ENCODE measurements at regions not wholly inside any gene's neighbourhood (a gene's known extent, or its start where the extent isn't known, plus 50 kb on each side); places are given as distances from the start of the nearest gene placed in this dataset.

DNA sequence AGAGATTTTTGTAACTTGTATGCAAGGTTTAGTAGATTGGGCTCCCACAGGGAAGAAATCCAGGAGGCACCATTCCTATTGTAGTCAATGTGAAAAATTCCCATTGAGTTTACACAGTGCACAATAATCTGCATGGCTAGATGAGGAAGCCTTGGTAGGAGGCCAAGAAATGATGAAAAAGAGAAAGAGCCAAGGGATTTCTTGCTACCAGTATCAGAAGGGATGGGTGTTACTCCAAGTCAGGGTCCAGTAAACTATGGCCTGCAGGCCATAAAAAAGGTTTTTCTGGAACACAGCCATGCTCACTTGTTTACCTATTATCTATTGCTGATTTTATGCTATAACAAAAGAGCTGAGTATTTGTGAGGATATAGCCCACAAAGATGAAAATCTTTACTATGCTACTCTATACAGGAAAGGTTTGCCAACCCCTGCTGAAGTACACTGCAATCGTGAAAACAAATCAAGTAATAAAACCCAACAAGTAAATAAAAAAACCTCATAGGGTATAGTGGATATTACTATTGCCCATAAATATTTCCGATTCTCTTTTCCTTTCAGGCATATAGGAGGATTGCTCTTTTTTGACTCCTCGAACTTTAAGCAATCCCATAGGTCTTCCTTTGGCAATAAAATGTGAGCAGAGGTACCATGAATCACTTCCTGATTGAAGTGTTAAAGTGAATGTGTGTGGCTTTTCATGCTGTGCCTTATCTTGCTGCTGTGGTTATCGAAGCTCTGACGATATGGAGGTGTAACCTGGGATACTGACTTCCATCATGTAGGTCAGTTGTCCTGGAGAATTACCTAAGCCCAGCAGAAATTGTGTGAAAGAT is 256.3 kb upstream of the MAGI2 start:
- Mint-ChIP-seq H3K4me3 (no peak overlapping the region), H3K9me3 (peaks cover 8% of the 10 kb centered on the region), H3K4me1 (ENCODE audit: low read depth) (no peaks in the 10 kb centered on the region), H3K27me3 (no peaks in the 10 kb centered on the region), H3K27ac (no peak overlapping the region), H3K36me3 (no peaks in the 10 kb centered on the region)
- POLR2A ChIA-PET, result no interaction called here
- intact Hi-C loops (cut with micrococcal nuclease), result no loop called here
- CTCF ChIA-PET, result no interaction called here
- no peak for DNase-seq

GRCh38 chr7:79702116-79702515 is 248.6 kb upstream of the MAGI2 start:
- peaks cover 8% of the 10 kb centered on the region for H3K9me3 Mint-ChIP-seq
- CTCF ChIA-PET, result no interaction called here
- no peaks in the 10 kb centered on the region for H3K4me1 Mint-ChIP-seq (ENCODE audit: low read depth)
- DNase-seq, result no peak
- H3K4me3 Mint-ChIP-seq, result no peak overlapping the region
- no peaks in the 10 kb centered on the region for H3K36me3 Mint-ChIP-seq
- POLR2A ChIA-PET, result no interaction called here
- no peak overlapping the region for H3K27ac Mint-ChIP-seq
- no peaks in the 10 kb centered on the region for H3K27me3 Mint-ChIP-seq
- intact Hi-C loops (cut with micrococcal nuclease), result no loop called here

DNA sequence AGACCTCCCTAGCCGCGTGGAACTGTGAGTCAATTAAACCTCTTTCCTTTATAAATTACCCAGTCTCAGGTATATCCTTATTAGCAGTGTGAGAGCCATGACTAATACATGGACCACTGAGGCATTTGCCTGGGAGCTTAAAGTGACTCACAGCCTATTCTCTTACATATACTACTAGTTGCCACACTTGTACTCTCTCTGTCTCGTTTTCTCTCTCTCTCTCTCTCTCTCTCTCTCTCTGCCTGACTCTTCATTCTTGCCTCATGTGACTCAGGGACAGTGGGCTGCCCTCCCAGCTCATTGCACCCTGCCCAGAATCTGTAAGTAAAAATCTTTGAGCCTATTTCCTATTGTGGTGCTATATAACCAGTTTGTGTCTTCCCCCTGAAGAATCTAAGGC is 238.5 kb upstream of the MAGI2 start:
- Mint-ChIP-seq H3K4me1 (ENCODE audit: low read depth) (no peaks in the 10 kb centered on the region), H3K36me3 (no peaks in the 10 kb centered on the region), H3K27me3 (no peaks in the 10 kb centered on the region), H3K27ac (no peak overlapping the region), H3K4me3 (no peak overlapping the region), H3K9me3 (peaks cover 2% of the 10 kb centered on the region)
- no peak for DNase-seq
- intact Hi-C loops (cut with micrococcal nuclease), result no loop called here
- ChIA-PET POLR2A (no interaction called here), CTCF (no interaction called here)

- Mint-ChIP-seq H3K36me3 (no peaks in the 10 kb centered on the region), H3K4me3 (no peak overlapping the region), H3K4me1 (ENCODE audit: low read depth) (no peaks in the 10 kb centered on the region), H3K27ac (no peak overlapping the region), H3K27me3 (no peaks in the 10 kb centered on the region), H3K9me3 (peaks cover 4% of the 10 kb centered on the region)
- DNase-seq, result no peak
- intact Hi-C loops (cut with micrococcal nuclease), result no loop called here
- ChIA-PET POLR2A (no interaction called here), CTCF (no interaction called here)
Observed at GRCh38 chr7:79691074-79691473, 237.6 kb upstream of the MAGI2 start.

DNA sequence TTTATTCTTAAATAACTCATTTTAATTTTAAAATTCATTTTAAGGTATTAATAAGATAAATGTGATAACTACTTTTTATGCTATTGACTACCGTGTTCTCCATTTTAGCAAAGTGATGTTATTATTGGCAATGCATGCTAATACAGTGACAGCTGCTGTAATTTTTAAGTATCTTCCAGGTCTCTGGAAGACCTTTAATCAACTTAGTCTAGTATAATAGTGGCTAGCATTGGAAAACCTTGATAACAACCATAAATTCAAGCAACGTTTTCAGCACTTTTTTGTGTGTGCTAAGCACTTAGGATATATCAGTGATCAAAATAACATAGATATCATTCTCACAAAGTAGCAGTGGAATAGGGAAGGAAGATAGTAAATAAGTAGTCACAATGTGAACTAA is 230.9 kb upstream of the MAGI2 start:
- CTCF ChIA-PET, result no interaction called here
- Mint-ChIP-seq H3K4me1 (ENCODE audit: low read depth) (no peaks in the 10 kb centered on the region), H3K27me3 (no peaks in the 10 kb centered on the region), H3K9me3 (peaks cover 12% of the 10 kb centered on the region), H3K4me3 (no peak overlapping the region), H3K36me3 (no peaks in the 10 kb centered on the region), H3K27ac (no peak overlapping the region)
- POLR2A ChIA-PET, result no interaction called here
- intact Hi-C loops (cut with micrococcal nuclease), result no loop called here
- DNase-seq, result no peak

GRCh38 chr7:79683916-79684315 is 230.4 kb upstream of the MAGI2 start:
- H3K27ac Mint-ChIP-seq, result no peak overlapping the region
- H3K27me3 Mint-ChIP-seq, result no peaks in the 10 kb centered on the region
- ChIA-PET POLR2A (no interaction called here), CTCF (no interaction called here)
- no peak for DNase-seq
- intact Hi-C loops (cut with micrococcal nuclease), result no loop called here
- no peaks in the 10 kb centered on the region for H3K36me3 Mint-ChIP-seq
- no peaks in the 10 kb centered on the region for H3K4me1 Mint-ChIP-seq (ENCODE audit: low read depth)
- no peak overlapping the region for H3K4me3 Mint-ChIP-seq
- peaks cover 12% of the 10 kb centered on the region for H3K9me3 Mint-ChIP-seq

GRCh38 chr7:79683185-79683890 is 229.9 kb upstream of the MAGI2 start:
- no peaks in the 10 kb centered on the region for H3K4me1 Mint-ChIP-seq (ENCODE audit: low read depth)
- H3K36me3 Mint-ChIP-seq, result no peaks in the 10 kb centered on the region
- CTCF ChIA-PET, result no interaction called here
- no peak for DNase-seq
- peaks cover 12% of the 10 kb centered on the region for H3K9me3 Mint-ChIP-seq
- no peaks in the 10 kb centered on the region for H3K27me3 Mint-ChIP-seq
- no peak overlapping the region for H3K4me3 Mint-ChIP-seq
- no peak overlapping the region for H3K27ac Mint-ChIP-seq
- intact Hi-C loops (cut with micrococcal nuclease), result no loop called here
- POLR2A ChIA-PET, result no interaction called here

DNA sequence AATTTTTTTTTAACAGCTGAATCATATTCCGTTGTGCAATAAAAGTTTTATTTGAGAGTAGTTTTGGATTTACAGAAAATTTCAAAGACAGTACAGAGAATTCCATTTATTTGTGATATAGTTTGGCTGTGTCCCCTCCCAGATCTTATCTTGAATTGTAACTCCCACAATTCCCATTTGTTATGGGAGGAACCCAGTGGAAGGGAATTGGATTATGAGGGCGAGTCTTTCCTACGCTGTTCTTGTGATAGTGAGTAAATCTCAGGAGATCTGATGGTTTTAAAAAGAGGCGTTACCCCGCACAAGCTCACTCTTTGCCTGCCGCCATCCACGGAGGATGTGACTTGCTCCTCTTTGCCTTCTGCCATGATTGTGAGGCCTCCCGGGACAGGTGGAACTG is 228.0 kb upstream of the MAGI2 start:
- no peaks in the 10 kb centered on the region for H3K27me3 Mint-ChIP-seq

DNA sequence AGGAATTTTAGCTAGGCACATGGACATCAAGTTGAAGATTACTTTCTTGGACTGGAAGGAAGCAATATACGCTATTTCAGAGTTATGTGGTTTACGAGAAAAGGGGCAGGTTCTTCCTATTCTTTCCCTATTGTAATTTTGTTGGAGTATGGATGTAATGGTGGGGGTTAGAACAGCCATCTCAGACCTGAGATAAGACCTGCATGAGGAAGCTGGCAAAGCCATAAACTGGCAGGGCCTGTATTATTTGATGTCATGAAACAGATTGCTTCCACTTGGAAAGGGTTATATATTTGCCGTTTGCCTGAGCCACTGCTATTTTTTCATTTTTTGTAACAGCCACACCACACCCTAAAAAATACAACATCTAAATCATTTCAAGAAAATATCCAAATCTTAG is 220.5 kb upstream of the MAGI2 start:
- DNase-seq, result no peak
- POLR2A ChIA-PET, result no interaction called here
- Mint-ChIP-seq H3K4me1 (ENCODE audit: low read depth) (no peaks in the 10 kb centered on the region), H3K4me3 (no peak overlapping the region), H3K27ac (no peak overlapping the region), H3K27me3 (no peaks in the 10 kb centered on the region), H3K9me3 (peaks cover 13% of the 10 kb centered on the region), H3K36me3 (no peaks in the 10 kb centered on the region)
- intact Hi-C loops (cut with micrococcal nuclease), result loop anchor here (5.0 kb wide), 1 partner anchor 373 kb away; no protein-coding TSS in a partner anchor
- CTCF ChIA-PET, result no interaction called here

More for the DNA sequence above, 228.0 kb upstream of the MAGI2 start:
- POLR2A ChIA-PET, result no interaction called here
- CTCF ChIA-PET, result no interaction called here
- H3K4me3 Mint-ChIP-seq, result no peak overlapping the region
- no peaks in the 10 kb centered on the region for H3K4me1 Mint-ChIP-seq (ENCODE audit: low read depth)
- intact Hi-C loops (cut with micrococcal nuclease), result no loop called here
- DNase-seq, result no peak
- H3K36me3 Mint-ChIP-seq, result no peaks in the 10 kb centered on the region
- no peak overlapping the region for H3K27ac Mint-ChIP-seq
- H3K9me3 Mint-ChIP-seq, result peaks cover 12% of the 10 kb centered on the region

- Mint-ChIP-seq H3K4me3 (no peak overlapping the region), H3K36me3 (no peaks in the 10 kb centered on the region), H3K4me1 (ENCODE audit: low read depth) (no peaks in the 10 kb centered on the region), H3K27ac (no peak overlapping the region), H3K27me3 (no peaks in the 10 kb centered on the region), H3K9me3 (peaks cover 13% of the 10 kb centered on the region)
- ChIA-PET POLR2A (no interaction called here), CTCF (no interaction called here)
- DNase-seq, result no peak
- intact Hi-C loops (cut with micrococcal nuclease), result loop anchor here (5.0 kb wide), 1 partner anchor 374 kb away; no protein-coding TSS in a partner anchor
Observed at GRCh38 chr7:79673421-79673820, 220.0 kb upstream of the MAGI2 start.

- Mint-ChIP-seq H3K36me3 (no peaks in the 10 kb centered on the region), H3K9me3 (peaks cover 24% of the 10 kb centered on the region), H3K27ac (no peak overlapping the region), H3K4me3 (no peak overlapping the region), H3K4me1 (ENCODE audit: low read depth) (no peaks in the 10 kb centered on the region), H3K27me3 (no peaks in the 10 kb centered on the region)
- intact Hi-C loops (cut with micrococcal nuclease), result no loop called here
- no peak for DNase-seq
- ChIA-PET CTCF (no interaction called here), POLR2A (no interaction called here)
Observed at GRCh38 chr7:79668292-79668691, 214.8 kb upstream of the MAGI2 start.

GRCh38 chr7:79666472-79666871 is 213.0 kb upstream of the MAGI2 start:
- Mint-ChIP-seq H3K4me3 (no peak overlapping the region), H3K27me3 (no peaks in the 10 kb centered on the region), H3K27ac (no peak overlapping the region), H3K9me3 (peaks cover 23% of the 10 kb centered on the region), H3K36me3 (no peaks in the 10 kb centered on the region), H3K4me1 (ENCODE audit: low read depth) (no peaks in the 10 kb centered on the region)
- ChIA-PET POLR2A (no interaction called here), CTCF (no interaction called here)
- intact Hi-C loops (cut with micrococcal nuclease), result no loop called here
- DNase-seq, result no peak

All from activated CD4-positive, alpha-beta memory T cell treated with anti-CD3 and anti-CD28 coated beads for 36 hours (primary cell).